Breast epithelium (tissue), 4 donors: ENCODE measurements at regions not wholly inside any gene's neighbourhood (a gene's known extent, or its start where the extent isn't known, plus 50 kb on each side); places are given as distances from the start of the nearest gene placed in this dataset.
"Not testable (repeated sequence)": the region's sequence is repeated elsewhere in the genome, so short reads cannot be mapped to it uniquely, and the experiment has no call there.

ENCODE experiments used
- DNase-seq, 2 donors: peaks; one replicate each; pipeline ENCODE4 v3.0.0-alpha.2; 2019; ENCODE audit warnings: low spot score in 2 of 2
- H3K27ac ChIP-seq, 2 donors: fragments of 200-600 bp; sonication (generic) in 1 of 2; one replicate each; pipeline ENCODE4 v1.5.1; 2016 to 2019; ENCODE audit warnings: mild to moderate bottlenecking in 1 of 2
- H3K27me3 ChIP-seq, 2 donors: fragments of 200-600 bp; sonication (generic) in 1 of 2; one replicate each; pipeline versions ENCODE4 v1.5.1 to v1.6.0; 2017 to 2019; ENCODE audit warnings: control low read depth in 1 of 2, mild to moderate bottlenecking in 1 of 2
- H3K36me3 ChIP-seq: fragments of 200-600 bp; one replicate; pipeline ENCODE4 v1.5.1; 2019
- H3K4me1 ChIP-seq, 2 donors: fragments of 200-600 bp; sonication (generic); one replicate each; pipeline ENCODE4 v1.5.1; 2016 to 2019; ENCODE audit warnings: control low read depth in 1 of 2
- H3K4me3 ChIP-seq, 3 donors: fragments of 200-600 bp; sonication (generic); 1 replicate in 2 of 3; 2 replicates in 1 of 3; pipeline ENCODE4 v1.5.1; 2016 to 2019; ENCODE audit warnings: mild to moderate bottlenecking in 3 of 3, moderate library complexity in 2 of 3
- H3K9me3 ChIP-seq, 2 donors: fragments of 200-600 bp; sonication (generic) in 1 of 2; one replicate each; pipeline ENCODE4 v1.5.1; 2016 to 2019; ENCODE audit warnings: control low read depth in 1 of 2
- CTCF ChIP-seq, 3 donors: fragments of 450-650 bp; IDR thresholded peaks; one replicate each; pipeline ENCODE4 v1.5.1; 2016 to 2017; ENCODE audit warnings: antibody characterized with exemption in 3 of 3, mild to moderate bottlenecking in 3 of 3, moderate library complexity in 3 of 3
- POLR2A ChIP-seq: fragments of 450-650 bp; IDR thresholded peaks from one replicate; pipeline ENCODE4 v1.6.1; 2016; ENCODE audit warnings: antibody characterized with exemption, mild to moderate bottlenecking, moderate library complexity
- POLR2AphosphoS5 ChIP-seq, 3 donors: sonication (generic); formaldehyde crosslinking; IDR thresholded peaks; one replicate each; pipeline ENCODE4 v1.6.1; 2017; ENCODE audit warnings: antibody characterized with exemption in 3 of 3
- intact Hi-C: fragments of 100-400 bp; cut with DNase I; formaldehyde crosslinking; loops from one replicate; pipeline ENCODE4 v1.15.1; 2023; ENCODE audit warnings: low total_unique reads

GRCh38 chr7:125299003-125299765, 369.6 kb upstream of the POT1 start:
- TF ChIP-seq POLR2A (no peak), CTCF (IDR thresholded peaks at IDR 0.05) (no peak), POLR2AphosphoS5 (IDR thresholded peaks at IDR 0.05) (no peak)
- Histone ChIP-seq H3K27ac (no peak overlapping the region), H3K4me1 (no peaks in the 10 kb centered on the region), H3K9me3 (no peaks in the 10 kb centered on the region), H3K4me3 (no peak overlapping the region), H3K27me3 (no peaks in the 10 kb centered on the region), H3K36me3 (no peaks in the 10 kb centered on the region)
- no peak for DNase-seq
- intact Hi-C loops = no loop called here

- H3K27me3 ChIP-seq = no peaks in the 10 kb centered on the region
- no peak for DNase-seq
- intact Hi-C loops = no loop called here
- TF ChIP-seq CTCF (IDR thresholded peaks at IDR 0.05) (no peak), POLR2AphosphoS5 (IDR thresholded peaks at IDR 0.05) (no peak), POLR2A (no peak)
- H3K4me1 ChIP-seq = no peaks in the 10 kb centered on the region
- H3K36me3 ChIP-seq = no peaks in the 10 kb centered on the region
- H3K9me3 ChIP-seq = peaks cover 0 to 4% of the 10 kb centered on the region in 2 donors
- no peak overlapping the region for H3K27ac ChIP-seq
- H3K4me3 ChIP-seq = no peak overlapping the region
These were observed 350.3 kb upstream of the POT1 start for GRCh38 chr7:125279961-125280360.

- H3K36me3 ChIP-seq = no peaks in the 10 kb centered on the region
- no peaks in the 10 kb centered on the region for H3K27me3 ChIP-seq
- no peak overlapping the region for H3K27ac ChIP-seq
- DNase-seq = no peak
- no peak overlapping the region for H3K4me3 ChIP-seq
- TF ChIP-seq POLR2A = no peak
- no peak for TF ChIP-seq POLR2AphosphoS5 (IDR thresholded peaks at IDR 0.05)
- no peak for TF ChIP-seq CTCF (IDR thresholded peaks at IDR 0.05)
- no peaks in the 10 kb centered on the region for H3K4me1 ChIP-seq
- intact Hi-C loops = no loop called here
- peaks cover 0 to 6% of the 10 kb centered on the region in 2 donors for H3K9me3 ChIP-seq
These were observed 348.7 kb upstream of the POT1 start for GRCh38 chr7:125278318-125278717.

GRCh38 chr7:125274742-125275141, 345.1 kb upstream of the POT1 start:
- H3K27ac ChIP-seq, H3K27me3 ChIP-seq, intact Hi-C loops, H3K4me1 ChIP-seq, H3K36me3 ChIP-seq, H3K4me3 ChIP-seq, H3K9me3 ChIP-seq, DNase-seq: not testable (repeated sequence)

- DNase-seq, H3K4me1 ChIP-seq, intact Hi-C loops, H3K27me3 ChIP-seq, H3K27ac ChIP-seq, H3K9me3 ChIP-seq, H3K4me3 ChIP-seq, H3K36me3 ChIP-seq: not testable (repeated sequence)
These were observed 334.7 kb upstream of the POT1 start for GRCh38 chr7:125264174-125264856.

- DNase-seq = not testable (repeated sequence)
These were observed 329.3 kb upstream of the POT1 start for GRCh38 chr7:125258876-125259417.

More at GRCh38 chr7:125258876-125259417, 329.3 kb upstream of the POT1 start:
- H3K4me3 ChIP-seq, H3K27me3 ChIP-seq, H3K27ac ChIP-seq, intact Hi-C loops, H3K9me3 ChIP-seq, H3K4me1 ChIP-seq, H3K36me3 ChIP-seq: not testable (repeated sequence)
